ENCODE measurements at regions not wholly inside any gene's neighbourhood (a gene's known extent, or its start where the extent isn't known, plus 50 kb on each side); places are given as distances from the start of the nearest gene placed in this dataset.
"Not testable (repeated sequence)": the region's sequence is repeated elsewhere in the genome, so short reads cannot be mapped to it uniquely, and the experiment has no call there.

DNA sequence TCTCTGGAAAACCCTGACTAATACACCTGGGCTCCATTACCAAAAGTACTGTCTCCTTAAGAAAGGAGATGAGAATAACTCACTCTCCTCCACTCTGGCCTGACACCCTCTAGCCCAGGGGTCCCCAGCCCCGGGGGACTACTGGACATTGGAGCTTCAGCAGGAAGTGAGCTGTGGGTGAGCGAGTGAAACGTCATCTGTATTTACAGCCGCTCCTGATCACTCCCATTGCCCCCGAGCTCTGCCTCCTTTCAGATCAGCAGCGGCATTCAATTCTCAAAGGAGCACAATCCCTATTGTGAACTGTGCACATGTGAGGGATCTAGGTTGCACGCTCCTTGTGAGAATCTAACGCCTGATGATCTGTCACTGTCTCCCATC lies 126.3 kb upstream of the TNRC6C start:
- DNase-seq = no peak

DNA sequence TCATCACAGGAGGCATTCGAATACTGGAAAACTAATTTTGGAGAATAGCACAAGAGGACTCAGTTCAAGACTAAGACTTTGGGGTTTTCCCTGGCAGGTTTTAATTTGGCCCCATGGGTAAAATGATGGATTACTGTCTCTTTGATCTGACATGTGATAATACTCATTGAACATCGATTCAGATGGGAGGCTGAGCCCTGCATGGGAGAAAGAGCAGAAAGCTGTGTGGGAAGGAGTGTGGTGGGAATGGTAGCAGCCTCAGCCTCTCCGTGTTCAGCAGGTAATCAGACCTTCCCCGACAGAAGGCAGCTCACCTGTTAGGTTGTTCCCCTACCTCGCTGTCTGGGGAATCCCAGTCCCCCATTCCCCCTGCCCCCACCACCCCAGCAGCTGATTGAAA lies 124.7 kb upstream of the TNRC6C start:
- DNase-seq = no peak

DNA sequence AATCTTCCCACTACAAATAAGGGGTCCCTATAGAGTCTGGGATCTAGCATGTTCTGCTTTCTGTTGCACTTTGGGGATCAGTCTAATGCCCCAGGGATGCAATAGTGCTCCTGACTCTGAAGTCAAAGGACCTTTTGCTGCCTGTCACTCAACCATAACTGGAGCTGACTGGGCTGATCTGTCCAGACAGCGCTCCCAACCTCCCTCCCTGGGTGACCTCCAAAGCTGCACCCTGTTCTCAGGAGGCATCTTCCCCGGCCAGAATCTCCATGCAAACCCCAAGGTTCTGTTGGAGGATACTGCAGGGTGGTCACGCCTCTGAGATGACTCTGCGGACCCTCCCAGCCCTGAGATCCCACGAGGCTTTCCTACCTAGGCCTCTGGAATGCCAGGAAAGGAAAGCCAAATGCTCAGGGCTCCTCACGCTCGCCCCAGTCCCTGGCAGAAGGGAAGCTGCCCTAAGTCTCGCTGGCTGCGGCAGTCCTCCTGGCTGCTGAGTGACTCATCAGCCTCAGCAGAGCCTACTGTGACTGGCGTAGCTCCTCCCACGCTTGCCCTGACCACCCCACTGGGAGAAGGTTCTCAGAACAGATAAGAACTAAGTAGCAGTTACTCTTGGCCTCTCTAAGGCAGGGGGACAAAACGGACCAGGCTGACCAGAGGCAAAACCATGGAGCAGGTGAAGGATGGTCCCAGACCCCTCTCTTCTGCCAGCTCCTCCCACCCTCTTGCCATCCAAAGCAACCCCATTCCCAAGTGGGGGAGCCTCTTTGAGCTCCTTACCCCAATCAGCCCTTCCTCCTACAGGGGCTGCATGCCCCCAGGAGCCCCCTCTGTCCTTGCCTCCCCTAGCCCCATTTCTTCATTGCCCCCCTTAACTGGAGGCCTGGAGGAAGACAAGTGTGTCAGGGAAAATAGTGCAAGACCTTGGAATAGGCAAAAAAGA lies 124.1 kb upstream of the TNRC6C start:
- DNase-seq = peak; percentile 37

DNA sequence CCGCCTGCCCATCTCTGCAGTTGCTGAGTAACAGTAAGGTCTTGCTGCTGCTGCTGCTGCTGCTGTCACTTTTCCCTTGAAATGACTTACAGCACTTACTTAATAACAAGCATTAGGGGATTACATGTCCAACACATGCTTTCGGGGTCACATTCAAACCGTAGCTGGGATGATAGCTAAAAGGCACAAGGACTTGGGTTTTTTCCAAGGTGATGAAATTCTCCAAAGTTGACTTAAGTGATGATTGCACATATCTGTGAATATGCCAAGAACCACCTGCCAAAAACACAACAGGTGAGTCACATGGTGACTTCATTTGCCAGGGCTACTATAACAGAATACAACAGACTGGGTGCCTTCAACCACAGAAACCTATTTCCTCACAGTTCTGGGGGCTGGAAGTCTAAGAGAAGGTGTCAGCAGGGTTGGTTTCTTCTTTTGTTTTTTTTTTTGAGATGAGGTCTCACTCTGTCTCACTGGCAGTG lies 121.9 kb upstream of the TNRC6C start:
- peak; percentile 49 for DNase-seq

DNA sequence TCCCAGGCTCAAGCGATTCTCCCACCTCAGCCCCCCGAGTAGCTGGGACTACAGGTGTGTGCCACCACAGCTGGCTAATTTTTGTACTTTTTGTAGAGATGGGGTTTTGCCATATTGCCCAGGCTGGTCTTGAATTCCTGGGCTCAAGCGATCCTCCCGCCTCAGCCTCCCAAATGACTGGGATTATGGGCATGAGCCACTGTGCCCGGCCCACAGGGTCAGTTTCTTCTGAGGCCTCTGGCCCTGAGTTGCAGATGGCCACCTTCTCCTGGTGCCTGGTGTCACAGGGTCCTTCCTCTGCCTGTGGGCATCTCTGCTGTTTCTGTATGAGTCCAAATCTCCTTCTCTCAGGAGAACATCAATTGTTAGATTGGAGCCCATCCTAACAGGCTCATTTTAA lies 121.4 kb upstream of the TNRC6C start:
- not testable (repeated sequence) for DNase-seq

DNA sequence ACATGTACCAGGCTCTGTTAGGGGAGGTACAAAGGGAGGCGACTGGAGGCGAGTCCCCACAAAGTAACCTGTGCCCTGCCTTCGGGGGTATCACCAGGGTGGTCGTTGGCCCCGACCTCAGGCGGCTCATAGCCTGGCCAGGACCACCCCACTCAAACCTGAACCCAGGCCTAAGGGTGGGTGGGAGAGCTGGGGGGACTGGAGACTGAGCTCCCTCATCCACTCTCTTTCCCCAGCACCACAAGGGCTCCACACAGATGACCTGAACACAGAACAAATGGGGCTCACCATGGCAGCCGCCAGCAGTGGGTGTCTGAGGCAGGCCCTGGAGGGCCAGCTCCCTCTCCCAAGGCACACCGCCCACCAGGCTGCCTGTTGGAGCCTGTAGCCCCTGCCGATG lies 120.6 kb upstream of the TNRC6C start:
- no peak for DNase-seq

DNA sequence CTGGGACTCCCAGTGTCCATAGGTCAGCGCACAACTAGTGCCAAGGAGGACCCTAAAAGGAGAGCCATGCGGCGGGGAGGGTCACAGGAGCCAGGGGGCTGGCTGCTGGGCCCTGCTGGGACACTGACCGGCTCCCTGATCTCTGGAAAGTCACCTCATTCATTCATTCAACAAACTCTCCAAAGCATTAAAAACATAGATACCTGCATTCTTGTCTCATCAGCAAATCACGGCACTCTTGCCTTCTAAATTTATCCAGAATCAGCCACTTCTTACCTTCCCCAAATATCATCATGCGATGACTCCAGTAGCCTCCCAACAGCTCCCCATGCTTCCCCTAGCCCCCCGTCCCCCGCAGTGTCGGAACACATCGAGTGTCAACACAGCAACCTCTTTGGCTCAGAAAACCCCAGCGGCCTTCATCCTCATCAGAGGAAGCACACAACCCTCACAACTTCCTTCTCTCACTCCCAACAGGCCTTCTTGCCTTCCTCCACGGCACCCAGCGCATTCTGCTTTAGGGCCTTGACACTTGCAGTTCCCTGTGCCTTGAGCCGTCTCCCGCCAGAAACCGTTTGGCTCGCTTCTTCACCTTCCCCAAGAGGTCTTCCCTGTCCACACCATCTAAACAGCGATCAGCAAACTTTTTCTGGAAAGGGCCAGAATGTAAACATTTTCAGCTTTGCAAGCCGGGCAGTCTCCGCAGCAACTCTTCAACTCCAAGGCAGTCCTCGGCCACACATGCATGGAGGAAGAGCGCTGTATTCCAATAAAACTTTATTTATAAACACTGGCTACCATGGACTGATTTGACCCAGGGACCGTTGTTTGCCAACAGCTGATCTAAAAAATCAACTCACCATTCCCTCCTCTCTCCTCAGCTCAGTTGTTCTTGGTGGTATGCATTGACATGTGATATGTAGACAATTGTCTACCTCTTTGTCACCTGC lies 119.5 kb upstream of the TNRC6C start:
- DNase-seq = no peak

DNA sequence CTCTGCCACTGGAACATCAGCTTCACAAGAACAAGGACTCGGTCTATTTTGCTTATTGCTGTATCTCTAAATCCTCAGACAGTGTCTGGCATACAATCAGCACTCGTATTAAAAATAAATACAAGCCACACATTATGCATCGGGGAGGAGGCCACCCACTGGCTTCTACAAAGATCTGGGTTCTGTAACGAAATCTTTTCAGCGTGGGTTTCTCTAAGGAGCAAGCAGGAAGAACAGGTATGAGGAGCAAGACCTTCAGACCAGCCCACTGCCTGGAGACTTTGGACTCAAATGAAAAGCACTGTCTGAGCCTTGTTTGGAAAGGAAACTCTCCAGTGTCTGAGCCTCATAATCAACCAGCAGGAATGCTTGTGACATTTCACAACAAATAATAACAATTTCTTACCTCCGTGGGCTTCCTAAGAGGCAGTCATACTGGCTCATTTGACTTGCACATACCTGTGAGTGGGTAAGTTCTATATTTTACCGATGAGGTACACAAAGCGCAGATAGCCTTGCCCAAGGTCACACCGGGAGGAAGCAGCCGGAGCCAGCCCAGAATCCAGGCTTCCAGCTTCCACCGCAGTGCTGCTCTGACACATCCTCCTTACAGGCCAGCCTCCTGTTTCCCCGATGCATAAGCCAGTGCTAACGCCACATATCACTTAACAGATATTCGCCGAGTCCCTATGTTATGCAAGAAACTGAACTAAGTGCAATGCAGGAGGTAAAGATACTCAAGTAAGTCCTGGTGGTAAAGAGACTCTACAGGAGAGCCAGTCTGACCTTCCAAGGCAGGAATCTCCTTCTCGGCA lies 118.6 kb upstream of the TNRC6C start:
- no peak for DNase-seq

DNA sequence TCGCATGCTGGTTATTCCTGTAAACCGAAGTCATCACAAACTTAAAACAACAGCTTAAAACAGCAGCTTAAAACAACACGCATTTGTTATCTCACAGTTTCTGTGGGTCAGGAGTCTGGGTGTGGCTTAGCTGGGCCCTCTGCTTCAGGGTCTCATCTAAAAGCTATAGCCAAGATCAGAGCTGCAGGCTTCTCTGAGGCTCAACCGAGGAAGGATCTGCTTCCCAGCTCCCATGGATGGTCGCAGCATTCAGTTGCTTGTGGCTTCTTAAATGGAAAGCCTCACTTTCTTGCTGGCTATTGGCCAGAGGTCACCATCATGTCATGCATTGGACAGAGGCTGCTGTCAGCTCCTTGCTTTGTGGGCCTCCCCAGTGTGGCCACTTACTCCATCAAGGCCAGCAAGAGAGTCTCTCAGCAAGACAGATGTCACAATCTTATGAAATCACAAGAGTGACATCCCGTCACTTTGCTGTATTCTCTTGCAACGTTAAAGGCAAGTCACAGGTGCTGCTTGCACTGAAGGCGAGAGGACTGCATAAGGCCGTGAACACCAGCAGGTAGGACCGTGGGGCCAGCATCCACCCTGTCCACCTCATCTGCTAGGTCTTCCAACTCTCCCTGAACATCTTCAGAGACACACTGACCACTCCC lies 117.9 kb upstream of the TNRC6C start:
- DNase-seq = no peak

DNA sequence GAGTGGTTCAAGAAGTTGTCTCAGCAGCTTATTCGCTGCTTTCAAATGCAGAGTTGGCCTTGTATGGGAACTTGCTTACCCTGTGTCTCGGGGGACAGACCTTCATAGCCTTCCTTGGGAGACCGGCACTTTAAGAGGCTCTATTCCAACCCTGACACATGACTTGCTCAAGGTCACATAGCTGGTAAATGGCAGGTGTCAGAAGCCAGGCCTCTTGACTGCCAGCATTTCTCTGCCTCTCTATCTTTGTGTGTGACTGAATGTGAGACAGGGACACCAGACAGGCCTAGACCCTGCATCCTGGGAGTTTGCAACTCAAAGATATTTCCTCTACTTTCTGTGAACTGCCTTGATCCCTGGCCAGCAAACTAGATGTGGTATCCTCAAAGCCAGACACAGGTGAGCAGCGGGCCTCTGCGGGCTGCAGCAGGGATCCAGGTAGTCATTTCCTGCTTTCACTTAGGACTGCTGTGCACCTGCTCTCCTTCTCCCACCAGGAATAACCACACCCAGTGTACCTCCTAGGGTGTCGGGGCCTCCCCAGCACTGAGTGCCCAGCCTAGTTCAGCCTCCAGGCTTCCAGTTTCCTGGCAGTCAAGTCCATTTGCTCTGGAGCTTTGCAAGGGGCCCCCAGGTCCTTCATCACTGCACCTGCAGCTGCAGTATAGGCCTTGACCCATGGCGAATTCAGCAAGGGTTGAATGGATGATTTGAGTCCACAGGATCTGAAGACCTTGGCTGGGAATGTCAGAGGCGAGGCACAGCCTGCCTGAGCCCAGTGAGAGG lies 116.6 kb upstream of the TNRC6C start:
- no peak for DNase-seq

DNA sequence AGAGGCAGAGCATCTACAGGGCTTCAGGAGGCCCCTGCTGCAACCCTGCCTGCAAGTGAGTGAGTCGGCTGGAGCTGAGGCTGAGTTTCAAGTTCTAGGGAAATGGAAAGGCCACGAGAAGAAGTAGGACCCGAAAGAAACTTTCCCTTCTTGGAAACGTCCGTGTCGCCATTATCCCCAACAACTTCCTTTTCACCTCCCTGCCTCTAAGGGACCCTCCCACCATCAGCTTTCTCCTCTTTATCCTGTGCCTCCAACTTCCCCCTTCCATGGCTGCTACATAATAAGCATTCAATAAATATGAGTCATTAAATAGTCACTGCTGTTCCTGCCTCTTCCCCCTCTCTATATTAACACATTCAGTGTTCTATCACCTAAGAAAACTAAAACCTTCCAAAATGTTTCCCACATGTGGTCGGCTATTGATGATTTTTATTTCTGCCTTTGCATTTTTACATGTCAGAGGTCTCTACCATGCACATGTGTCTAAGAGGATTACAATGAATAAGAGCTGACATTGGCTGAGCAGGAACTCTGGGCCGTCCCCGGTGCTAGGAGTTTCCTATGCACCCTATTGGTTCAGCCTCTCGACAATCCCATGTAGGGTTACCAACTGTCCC lies 115.9 kb upstream of the TNRC6C start:
- peak; percentile 92 for DNase-seq

DNA sequence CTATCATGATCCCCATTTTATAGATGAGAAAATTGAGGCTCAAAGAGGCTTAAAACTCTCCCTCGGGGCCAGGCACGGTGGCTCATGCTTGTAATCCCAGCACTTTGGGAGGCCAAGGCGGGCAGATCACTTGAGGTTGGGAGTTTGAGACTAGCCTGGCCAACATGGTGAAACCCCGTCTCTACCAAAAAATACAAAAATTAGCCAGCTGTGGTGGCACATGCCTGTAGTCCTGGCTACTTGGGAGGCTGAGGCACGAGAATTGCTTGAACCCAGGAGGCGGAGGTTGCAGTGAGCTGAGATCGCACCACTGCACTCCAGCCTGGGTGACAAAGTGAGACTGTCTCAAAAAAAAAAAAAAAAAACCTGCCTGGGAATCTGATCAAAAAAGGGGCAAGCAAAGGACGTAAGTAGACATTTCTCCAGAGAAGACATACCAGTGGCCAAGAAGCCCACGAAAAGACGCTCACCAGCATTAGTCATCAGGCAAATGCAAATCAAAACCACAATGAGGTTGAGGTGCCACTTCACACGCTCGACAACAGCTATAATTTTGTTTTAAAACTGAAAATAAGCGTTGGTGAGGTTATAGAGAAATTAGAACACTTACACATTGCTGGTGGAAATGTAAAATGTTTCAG lies 115.1 kb upstream of the TNRC6C start:
- DNase-seq = not testable (repeated sequence)

DNA sequence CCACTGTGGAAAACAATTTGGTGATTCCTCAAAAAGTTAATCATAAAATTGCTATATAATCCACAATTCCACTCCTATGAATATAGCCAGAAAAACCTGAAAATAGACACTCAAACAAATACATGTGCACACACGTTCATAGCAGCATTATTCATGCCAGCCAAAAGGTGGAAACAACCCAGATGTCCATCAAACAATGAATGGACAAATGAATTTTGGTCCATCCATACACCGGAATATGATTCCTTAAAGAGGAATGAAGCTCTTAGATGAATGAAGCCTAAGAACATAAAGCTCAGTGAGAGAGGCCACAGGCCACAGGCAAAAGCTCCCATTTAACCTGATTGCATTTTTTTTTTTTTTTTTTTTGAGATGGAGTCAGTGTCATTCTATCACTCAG lies 114.6 kb upstream of the TNRC6C start:
- DNase-seq = no peak

DNA sequence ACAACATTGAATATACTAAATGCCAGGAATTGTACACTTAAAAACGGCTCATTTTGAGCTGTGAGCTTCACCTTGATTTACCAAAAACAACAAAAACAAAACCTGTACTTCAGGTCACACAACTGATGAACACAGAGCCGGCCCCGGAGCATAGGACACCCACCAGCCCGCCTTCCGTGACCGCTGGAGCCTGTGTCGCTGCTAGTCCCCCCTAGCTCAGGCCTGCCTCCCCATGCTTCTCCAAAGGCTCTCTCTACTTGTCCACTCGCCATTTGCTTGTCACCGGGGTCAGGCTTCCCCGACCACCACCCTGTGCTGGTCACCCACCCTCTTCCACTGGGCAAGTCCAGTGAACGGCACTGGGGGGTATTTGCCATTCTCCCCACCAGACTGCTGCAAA lies 113.8 kb upstream of the TNRC6C start:
- no peak for DNase-seq

DNA sequence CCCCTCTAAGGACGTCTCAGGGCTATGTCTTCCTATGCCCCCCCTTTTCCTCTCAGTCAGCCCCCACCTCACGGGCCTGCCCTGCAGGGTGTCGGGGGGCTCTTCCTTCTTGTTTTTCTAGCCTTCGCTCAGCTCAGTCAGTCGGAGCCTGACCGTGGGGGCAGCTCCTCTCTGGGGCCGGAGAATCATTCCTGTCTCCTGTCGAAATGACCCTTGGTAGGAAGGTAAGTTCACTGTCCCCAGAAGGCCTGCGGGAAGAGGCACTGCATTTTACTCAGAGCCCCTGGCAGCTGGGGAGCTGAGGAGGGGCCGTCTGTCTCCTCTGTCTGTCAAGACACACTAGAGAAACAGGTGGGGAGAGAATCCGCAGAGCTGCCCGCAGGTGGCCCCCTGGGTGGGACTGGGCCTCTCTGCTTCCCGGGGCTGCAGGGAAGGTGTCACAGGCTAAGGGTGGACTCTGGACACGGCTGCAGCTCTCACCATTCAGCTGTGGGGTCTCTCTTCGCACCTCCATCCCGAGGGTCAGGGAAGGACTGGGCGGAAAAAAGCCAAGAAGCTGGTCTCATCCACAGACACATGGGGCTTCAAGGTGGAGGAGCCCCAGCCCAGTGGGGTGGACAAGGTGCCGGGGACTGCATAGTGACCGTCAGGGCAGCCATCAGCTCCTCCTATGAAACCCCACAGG lies 112.8 kb upstream of the TNRC6C start:
- DNase-seq = no peak

DNA sequence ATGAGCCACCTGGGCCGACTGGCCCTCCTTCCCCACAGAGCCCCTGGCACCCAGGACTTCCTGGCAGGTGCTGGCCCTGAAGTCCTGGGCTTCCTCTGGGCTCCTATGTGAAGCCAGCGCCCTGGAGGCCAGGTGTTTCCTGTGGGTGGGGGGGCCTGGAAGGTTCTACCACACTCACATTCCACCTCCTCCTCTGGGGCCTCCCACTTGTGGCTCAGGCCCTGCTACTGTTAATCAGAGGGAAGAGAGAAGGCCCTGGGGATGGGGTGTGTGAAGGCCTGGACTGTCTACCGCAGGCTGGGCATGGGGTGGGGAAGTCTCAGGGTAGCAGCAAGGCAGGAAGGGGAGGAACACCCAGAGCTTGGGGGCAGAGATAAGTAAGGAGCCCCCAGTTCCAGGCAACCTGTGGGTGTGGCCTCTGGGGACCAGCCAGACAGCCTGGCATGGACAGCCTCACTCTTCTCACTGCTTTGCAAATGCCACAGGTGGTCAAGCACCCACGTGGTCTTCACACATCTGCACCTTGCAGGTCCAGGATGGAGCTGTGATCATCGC lies 111.9 kb upstream of the TNRC6C start:
- no peak for DNase-seq

DNA sequence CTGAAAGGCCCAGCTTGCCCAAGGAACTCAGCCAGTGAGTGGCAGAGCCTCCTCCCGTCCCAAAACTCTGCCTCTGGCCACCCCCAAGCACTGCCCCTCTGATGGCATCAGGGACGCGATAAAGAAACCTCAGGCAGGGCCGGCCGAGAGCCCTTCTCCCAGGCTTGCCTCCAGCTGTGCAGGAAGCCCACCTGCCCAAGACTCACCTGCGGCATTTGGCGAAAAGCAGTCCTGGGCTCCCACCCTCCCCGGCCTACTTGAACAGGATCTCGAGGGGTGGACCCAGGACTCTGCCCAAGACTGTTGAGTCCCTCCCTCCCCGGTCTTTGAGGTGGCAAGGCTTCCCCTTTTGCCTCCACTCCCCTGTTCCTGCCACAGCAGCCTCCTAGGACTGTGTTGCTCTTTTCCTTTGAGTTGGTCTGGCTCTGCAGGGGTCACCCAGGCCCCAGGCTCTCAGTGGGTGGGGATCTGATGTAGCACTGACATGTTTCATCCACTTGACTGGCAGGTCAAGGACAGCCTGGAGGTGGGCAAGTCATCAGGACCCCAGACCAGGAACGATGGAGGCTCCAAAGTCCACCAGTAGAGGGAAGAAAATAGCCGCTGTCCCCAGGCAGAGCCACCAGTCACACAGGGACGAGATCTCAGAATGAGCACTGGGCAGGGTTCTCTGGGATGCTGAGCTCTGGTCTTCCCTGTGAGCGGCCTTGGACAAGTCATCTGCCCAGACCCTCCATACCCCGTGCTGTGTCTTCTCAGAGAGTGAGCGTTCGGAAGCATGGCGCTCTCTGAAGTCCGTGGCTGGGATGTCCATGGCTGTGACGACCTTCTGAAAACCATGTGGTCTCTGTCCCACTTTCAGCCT lies 111.0 kb upstream of the TNRC6C start:
- DNase-seq = no peak

DNA sequence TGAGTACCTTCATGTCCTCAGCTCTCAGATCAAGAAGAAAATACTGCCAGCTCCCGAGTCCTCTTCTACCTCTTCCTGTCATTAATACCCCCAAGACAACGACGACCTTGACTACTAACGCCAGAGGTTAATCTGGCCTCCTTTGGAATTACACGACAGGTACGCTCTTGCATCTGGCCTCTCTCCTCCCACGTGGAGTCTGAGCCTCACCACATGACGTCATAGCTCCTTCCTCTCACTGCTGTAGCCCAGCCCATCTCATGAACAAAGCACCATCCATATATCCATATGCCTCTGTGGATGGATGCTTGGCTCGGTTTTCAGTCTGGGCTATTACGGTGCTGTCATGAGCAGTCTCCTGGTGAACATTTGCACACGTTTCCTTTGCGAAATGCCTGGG lies 110.2 kb upstream of the TNRC6C start:
- DNase-seq = no peak
